GM19438 (cell line): ENCODE measurements at regions not wholly inside any gene's neighbourhood (a gene's known extent, or its start where the extent isn't known, plus 50 kb on each side); places are given as distances from the start of the nearest gene placed in this dataset.

Source experiments
- ATAC-seq: cut with Tn5 transposase; IDR thresholded peaks from one replicate; pipeline ENCODE4 v1.9.1; 2021; ENCODE audit warnings: low read depth; ENCODE audit not compliant: unreplicated experiment

- no peak for ATAC-seq
Measured at GRCh38 chr2:103902347-103902746, 951.6 kb upstream of the POU3F3 start.

GRCh38 chr2:103921161-103921560 is 932.8 kb upstream of the POU3F3 start:
- ATAC-seq, result no peak

- no peak for ATAC-seq
Measured at GRCh38 chr2:103942199-103942598, 911.7 kb upstream of the POU3F3 start.

GRCh38 chr2:103945083-103945482 is 908.8 kb upstream of the POU3F3 start:
- no peak for ATAC-seq

- ATAC-seq, result no peak
Measured at GRCh38 chr2:103959174-103960128, 894.5 kb upstream of the POU3F3 start.

- no peak for ATAC-seq
Measured at GRCh38 chr2:103960129-103960513, 893.8 kb upstream of the POU3F3 start.

- ATAC-seq, result no peak
Measured at GRCh38 chr2:103960951-103961350, 893.0 kb upstream of the POU3F3 start.

GRCh38 chr2:103961862-103962261 is 892.1 kb upstream of the POU3F3 start:
- no peak for ATAC-seq

GRCh38 chr2:103962670-103963069 is 891.2 kb upstream of the POU3F3 start:
- ATAC-seq, result no peak

- no peak for ATAC-seq
Measured at GRCh38 chr2:103963146-103963725, 890.7 kb upstream of the POU3F3 start.

- no peak for ATAC-seq
Measured at GRCh38 chr2:103977241-103977640, 876.7 kb upstream of the POU3F3 start.

GRCh38 chr2:103977668-103978067 is 876.2 kb upstream of the POU3F3 start:
- no peak for ATAC-seq

- no peak for ATAC-seq
Measured at GRCh38 chr2:103980401-103980800, 873.5 kb upstream of the POU3F3 start.

- no peak for ATAC-seq
Measured at GRCh38 chr2:103982691-103983090, 871.2 kb upstream of the POU3F3 start.

- ATAC-seq, result no peak
Measured at GRCh38 chr2:103986001-103986400, 867.9 kb upstream of the POU3F3 start.

- ATAC-seq, result no peak
Measured at GRCh38 chr2:103991591-103991990, 862.3 kb upstream of the POU3F3 start.

- ATAC-seq, result no peak
Measured at GRCh38 chr2:104004821-104005220, 849.1 kb upstream of the POU3F3 start.

- no peak for ATAC-seq
Measured at GRCh38 chr2:104016801-104017200, 837.1 kb upstream of the POU3F3 start.

GRCh38 chr2:104023306-104023705 is 830.6 kb upstream of the POU3F3 start:
- no peak for ATAC-seq

- no peak for ATAC-seq
Measured at GRCh38 chr2:104023765-104024164, 830.1 kb upstream of the POU3F3 start.

GRCh38 chr2:104025295-104025694 is 828.6 kb upstream of the POU3F3 start:
- ATAC-seq, result no peak

- ATAC-seq, result no peak
Measured at GRCh38 chr2:104026725-104027124, 827.2 kb upstream of the POU3F3 start.
